Fibroblast of skin of right quadriceps (primary cell): ENCODE measurements at regions not wholly inside any gene's neighbourhood (a gene's known extent, or its start where the extent isn't known, plus 50 kb on each side); places are given as distances from the start of the nearest gene placed in this dataset.

Source experiments
- DNase-seq: peaks from one replicate; pipeline ENCODE4 v3.0.0-alpha.2; 2013

DNA sequence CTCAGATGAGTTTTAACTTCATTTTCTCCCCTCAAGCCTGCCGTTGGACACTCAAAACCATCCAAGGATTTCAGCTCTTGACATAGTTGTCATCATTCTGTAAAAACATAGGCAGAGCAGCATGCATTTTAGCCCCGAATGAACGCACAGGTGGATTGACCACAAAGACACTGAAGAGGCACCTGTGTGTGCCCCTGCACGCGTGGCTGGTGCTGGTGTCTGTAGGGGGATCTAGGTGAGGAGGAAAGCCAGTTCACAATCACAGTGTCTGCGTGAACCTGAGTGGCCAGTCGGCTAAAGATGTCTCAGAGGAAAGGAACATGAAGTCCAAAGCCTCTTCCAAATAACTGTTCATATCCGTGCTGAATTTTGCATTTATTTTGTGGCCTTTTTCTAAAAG, 309.2 kb downstream of the QKI start:
- no peak for DNase-seq

DNA sequence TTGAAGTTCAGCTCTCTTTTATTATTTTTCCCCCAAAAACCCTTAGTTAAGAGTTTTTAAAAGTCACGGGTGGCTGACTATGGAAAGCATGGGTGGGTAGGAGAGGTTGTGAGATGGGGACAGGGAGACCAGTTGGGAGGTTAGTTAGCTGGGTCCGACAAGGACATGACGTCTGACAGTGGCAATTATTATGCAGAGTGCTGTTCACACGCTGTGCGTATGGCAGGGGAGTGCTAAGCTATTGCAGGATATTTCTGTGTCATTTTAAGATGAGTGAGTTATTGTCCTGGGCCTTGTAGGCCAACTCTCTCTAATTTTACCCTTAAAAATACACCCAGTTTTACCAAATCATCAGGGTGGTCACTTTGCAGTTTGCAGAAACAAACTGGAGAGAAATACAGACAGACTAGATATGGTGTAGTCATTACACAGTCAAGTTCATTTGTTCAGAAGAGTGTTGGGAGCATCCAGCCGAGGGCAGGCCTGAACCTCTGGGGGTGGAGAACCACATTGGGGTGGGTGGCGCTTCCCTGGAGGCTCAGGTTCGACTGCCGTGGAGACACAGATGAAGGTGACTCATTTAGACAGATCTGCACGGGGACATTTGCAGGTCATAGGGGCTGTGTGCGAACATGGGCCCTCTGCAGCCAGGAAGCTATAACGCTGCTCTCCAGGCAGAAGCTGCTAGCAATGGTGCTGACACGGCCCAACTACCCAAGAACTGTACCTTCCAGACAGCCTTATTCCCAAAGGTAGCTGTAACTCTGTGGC, 307.6 kb downstream of the QKI start:
- DNase-seq, result no peak

- DNase-seq, result no peak
These were observed 306.9 kb downstream of the QKI start for GRCh38 chr6:163721435-163721834.

DNA sequence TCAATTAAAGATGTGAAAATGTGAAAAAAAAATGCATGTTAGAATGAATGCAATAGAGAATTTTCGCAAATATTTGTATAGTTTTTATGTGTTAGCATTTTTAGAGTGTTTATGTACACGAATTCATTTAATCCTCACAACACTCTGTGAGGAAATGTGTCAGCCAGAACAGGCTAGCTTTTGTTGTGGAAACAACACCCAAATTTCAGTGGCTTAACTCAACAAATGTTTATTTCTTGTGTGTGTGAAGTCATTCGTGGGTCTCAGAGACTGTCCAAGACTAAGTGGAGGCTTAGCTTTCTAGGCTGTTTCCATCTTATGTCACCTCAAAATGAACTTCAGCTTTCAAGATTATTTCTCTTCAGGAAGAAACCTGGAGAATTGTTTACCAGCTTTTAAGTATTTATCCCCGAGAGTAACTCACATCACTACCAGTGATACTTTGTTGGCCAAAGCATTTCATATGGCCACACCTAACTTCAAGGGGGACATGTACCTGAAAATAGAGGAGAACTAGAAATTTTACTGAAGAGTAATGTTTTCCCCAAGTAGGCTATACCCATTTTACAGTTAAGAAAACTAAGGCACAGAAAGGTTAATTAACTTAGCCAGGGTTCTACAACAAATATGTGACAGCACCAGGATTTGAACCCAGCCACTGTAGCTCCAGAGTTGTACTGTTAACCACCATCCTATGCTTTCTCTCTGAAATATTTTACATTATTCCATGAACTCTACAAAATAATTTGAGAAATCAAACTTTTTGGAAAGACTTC, 306.1 kb downstream of the QKI start:
- no peak for DNase-seq

GRCh38 chr6:163720005-163720404, 305.5 kb downstream of the QKI start:
- DNase-seq, result no peak

DNA sequence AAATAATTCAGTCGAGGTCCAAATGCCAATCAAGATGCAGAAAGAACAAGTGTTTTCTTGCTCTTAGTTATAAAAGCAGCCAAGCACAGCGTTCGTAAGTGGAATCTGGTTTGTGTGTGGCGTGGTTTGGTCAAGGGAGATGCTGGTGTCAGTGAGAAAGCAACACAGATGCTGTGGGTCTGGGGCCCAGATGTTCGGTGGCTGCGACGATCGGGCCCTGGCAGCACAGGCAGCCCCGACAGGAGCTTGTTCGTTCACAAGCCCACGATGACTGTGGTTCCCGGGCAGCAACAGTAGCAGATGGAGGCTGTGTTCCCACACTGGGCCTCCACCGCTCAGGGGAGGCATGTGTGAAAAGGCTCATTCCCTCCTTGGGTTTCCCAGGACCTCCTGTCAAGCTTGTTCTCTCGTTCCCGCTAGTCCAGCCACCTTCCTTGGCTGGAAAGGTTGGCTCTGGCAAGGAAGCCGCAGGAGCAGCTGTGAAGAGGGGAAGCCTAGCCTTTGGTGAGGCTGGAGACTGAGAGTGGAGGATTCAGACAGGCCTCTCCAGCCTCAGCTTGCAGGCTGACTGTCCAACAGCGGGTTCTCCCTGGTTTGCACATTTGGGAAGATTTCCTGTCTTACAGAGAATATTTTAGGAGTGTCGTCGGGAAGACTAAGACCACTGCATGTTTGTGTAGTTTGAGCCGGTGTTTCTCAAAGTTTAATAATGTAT, 304.7 kb downstream of the QKI start:
- DNase-seq, result no peak

DNA sequence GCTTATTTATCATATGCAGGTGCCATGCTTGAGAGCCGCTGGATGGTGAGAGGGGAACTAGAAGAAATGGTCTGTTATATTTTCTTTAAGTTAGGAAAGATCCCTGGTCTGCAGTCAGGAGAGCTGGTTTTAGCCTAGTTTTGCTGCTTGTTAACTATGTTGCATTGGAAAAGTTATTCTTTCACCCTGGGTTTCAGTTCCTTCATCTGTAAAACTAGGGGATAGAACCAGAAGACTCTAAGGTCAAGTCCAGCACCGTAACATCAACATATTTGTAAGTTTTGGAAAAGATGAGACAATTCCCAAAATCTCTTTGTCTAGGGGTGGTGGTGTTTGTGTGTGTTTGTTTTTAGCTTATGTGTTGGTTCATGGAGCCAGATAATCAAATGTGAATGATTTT, 304.0 kb downstream of the QKI start:
- no peak for DNase-seq

DNA sequence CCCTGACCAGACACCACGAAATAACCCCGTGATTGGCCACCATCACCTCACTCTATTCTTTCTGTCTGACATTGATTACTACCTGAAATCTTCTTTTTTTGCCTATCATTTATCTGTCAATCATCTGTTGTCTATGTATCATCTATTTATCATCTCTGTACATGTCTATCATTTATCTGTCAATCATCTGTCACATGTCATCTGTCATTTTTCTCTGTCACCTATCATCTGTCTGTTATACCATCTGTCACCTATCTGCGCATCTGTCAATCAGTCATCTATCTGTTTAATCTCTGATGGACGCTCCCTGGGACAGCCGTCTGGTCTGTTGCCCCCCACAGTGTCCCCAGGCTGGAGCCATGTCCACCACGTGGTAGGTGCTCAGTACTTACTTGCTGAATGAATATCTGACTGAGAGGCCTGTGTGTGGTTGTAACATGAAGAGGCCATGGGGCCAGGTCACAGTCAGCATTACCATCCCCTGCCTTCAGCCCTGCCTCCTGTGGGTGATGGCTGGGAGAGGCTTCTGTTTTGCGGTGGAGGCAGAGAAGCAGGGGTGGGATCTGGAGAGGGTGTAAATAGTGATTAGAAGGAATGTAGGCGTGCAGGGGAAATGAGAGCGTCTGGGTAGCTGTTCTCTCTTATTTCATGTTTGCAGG, 302.7 kb downstream of the QKI start:
- no peak for DNase-seq

- no peak for DNase-seq
These were observed 302.2 kb downstream of the QKI start for GRCh38 chr6:163716690-163717089.

- no peak for DNase-seq
These were observed 301.3 kb downstream of the QKI start for GRCh38 chr6:163715846-163716245.

- DNase-seq, result no peak
These were observed 299.7 kb downstream of the QKI start for GRCh38 chr6:163714179-163714578.

- DNase-seq, result no peak
These were observed 298.5 kb downstream of the QKI start for GRCh38 chr6:163712981-163713380.

GRCh38 chr6:163712566-163712961, 298.0 kb downstream of the QKI start:
- DNase-seq, result no peak

DNA sequence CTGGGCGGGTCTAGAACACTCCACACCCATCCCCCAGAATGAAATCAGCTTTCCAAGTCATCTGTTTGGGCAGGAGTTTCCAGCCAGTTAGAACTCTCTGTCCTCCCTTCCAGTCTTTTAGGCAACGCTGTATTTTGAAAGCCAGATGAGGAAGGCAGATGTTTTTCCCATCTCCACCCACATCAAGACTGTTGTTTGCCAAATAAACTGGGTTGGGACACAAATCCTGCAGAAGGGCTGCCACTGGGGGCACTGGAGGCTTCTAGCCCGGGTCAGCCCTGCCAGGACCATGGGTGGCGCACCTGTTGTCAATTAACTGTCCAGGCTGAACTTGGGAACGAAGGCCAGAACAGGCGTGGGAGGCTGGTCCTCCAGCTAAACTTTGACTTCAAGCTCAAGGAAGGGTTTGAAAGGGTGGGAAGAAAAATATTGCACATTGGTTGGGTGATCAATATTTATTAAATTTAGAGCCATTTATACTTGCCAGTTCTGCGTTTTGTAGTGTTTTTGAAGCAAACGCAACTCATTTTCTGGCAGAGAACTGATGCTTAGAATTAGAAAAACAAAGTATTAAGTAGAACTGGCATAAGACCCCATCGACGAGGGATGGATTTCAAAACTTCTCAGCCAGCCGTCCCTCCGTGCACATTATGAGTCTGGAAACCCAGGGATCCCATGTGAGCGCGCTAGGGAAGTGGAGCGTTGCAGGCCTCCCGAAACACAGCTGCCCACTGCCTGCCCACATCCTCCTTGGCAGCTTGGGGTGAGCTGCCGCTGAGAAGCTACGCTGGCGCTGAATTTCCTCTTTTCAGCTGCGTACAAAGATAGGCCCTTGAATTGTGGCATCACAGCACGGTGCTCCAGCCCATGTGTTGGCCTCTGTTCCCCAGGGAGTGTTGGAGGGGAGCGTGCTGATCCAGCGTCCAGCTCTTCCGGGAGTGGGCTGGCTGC, 297.4 kb downstream of the QKI start:
- no peak for DNase-seq

GRCh38 chr6:163710532-163711470, 296.3 kb downstream of the QKI start:
- DNase-seq, result no peak

DNA sequence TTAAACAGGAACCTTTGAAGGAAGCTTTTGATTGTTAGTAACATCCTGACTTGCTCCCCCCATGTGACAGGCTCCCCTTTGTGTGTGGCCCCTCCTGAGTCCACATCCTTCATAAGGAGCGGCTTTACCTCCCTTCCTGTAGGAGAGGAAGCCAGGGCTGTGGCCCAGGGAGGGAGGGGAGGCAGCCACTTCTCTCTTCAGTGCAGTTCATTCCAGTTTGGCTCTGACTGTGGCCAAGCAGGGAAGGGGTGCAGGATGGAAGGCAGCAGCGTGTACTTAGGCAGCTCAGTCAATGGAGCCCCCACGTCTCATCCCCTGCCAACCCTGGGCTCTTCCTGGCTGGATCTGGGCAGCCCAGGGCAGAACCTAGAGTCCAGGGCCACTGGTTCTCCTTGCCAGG, 295.2 kb downstream of the QKI start:
- no peak for DNase-seq

GRCh38 chr6:163709255-163709654, 294.7 kb downstream of the QKI start:
- no peak for DNase-seq

DNA sequence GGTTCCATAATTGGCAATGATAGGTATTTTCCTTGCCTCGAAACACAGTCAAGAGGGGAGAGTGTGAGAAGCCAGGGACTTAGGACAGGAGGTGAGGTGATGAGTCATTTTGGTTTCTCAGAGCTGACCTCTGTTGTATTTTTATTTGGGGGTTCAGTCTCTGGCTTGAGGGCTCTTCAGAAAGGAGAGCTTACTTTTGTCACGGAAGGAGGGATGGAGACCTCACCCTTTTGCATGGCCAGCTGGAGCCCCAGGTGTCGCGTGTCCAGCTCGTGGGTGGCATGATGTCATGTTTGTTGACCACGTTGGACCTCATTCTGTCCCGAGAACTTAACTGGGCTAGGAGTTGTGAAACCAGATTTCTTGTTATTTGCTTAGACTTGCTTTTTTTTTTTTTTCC, 293.9 kb downstream of the QKI start:
- no peak for DNase-seq

DNA sequence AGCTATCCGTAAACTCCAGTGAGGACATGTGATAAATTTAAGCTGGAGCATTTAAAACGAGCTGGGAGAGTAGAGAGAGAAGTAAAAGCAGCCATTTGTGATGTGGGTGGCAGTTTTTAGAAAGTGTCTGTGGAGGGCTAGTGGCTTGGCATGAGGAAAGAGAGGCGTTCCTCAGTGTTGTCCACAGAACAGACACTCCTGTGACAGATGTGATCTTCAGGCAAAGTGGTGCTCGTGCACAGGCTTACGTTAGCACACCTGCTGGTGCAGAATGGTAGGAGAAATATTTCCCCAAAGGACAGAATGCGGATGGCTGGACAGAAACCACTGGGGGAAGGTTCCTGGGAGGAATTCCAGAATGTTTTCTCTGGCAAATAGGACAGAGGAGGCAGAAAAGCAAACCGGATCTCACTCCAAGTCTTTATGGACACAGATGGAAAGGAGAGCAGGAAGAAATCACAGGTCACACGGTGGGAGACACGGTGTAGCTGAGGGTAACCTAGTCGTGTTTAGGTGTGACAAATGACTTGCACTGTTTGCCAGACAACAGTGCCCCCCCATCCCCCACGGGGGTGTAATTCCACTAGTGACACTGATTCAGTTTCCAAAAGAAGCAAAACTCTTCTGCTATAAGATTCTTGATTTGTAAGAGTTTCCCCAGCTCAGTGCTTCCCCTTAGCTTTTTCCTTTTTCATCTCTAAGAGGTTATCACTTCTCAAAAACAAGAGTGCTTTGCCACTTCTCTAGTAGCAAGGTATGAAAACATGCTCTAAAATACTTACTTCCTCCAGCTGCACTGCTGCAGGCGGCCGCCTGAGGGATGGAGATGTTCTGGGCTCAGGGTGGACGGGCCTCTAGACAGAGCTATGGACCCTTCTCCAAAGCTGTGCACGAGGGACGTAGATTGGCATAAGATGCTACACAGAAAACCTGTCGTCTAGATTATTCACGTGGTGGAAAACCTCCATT, 293.2 kb downstream of the QKI start:
- no peak for DNase-seq
